ENCODE measurements at regions not wholly inside any gene's neighbourhood (a gene's known extent, or its start where the extent isn't known, plus 50 kb on each side); places are given as distances from the start of the nearest gene placed in this dataset.

DNA sequence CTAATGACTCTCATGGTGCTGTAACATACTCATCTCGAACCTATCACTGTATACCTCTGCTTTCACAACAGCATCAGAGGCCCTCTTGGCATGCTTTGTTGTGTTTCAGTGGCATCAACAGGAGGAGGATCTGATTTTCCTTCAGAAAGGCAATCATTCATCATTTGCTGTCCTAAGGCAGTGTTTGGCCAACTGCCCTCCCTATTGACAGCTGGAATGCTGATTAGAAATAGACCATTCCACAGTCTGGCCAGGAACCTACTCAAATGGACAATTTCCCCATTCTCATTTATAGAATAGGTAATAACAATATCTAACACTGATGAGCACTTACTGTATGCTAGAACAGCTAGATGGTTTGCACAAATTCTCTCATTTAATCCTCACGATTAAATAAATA lies 310.6 kb upstream of the PTBP2 start (continued):
- TF ChIP-seq ATF2 (IDR thresholded peaks at IDR 0.05; ENCODE audit: low read length), result no peak
- no peak for TF ChIP-seq FOSL1 (IDR thresholded peaks at IDR 0.05; ENCODE audit: insufficient read depth, low read depth, low read length)
- TF ChIP-seq SUZ12 (IDR thresholded peaks at IDR 0.05; ENCODE audit: low read length), result no peak

Measured in H1 (cell line).